ENCODE measurements at regions not wholly inside any gene's neighbourhood (a gene's known extent, or its start where the extent isn't known, plus 50 kb on each side); places are given as distances from the start of the nearest gene placed in this dataset.
"Not testable (repeated sequence)": the region's sequence is repeated elsewhere in the genome, so short reads cannot be mapped to it uniquely, and the experiment has no call there.

GRCh38 chr5:163022582-163023128 lies 414.7 kb upstream of the CCNG1 start:
- no peak for DNase-seq

- no peak for DNase-seq
Measured at GRCh38 chr5:163023846-163024245, 413.5 kb upstream of the CCNG1 start.

GRCh38 chr5:163024936-163025335 lies 412.5 kb upstream of the CCNG1 start:
- no peak for DNase-seq

- DNase-seq: no peak
Measured at GRCh38 chr5:163033656-163034055, 403.7 kb upstream of the CCNG1 start.

GRCh38 chr5:163041254-163041653 lies 396.1 kb upstream of the CCNG1 start:
- DNase-seq: no peak

- no peak for DNase-seq
Measured at GRCh38 chr5:163079618-163080017, 357.8 kb upstream of the CCNG1 start.

GRCh38 chr5:163089230-163089629 lies 348.2 kb upstream of the CCNG1 start:
- DNase-seq: no peak

- no peak for DNase-seq
Measured at GRCh38 chr5:163089926-163090325, 347.5 kb upstream of the CCNG1 start.

GRCh38 chr5:163094492-163095180 lies 342.8 kb upstream of the CCNG1 start:
- DNase-seq: no peak

- no peak for DNase-seq
Measured at GRCh38 chr5:163104464-163104863, 332.9 kb upstream of the CCNG1 start.

- DNase-seq: no peak
Measured at GRCh38 chr5:163105456-163105855, 331.9 kb upstream of the CCNG1 start.

- DNase-seq: no peak
Measured at GRCh38 chr5:163106098-163106497, 331.3 kb upstream of the CCNG1 start.

- no peak for DNase-seq
Measured at GRCh38 chr5:163108351-163108750, 329.0 kb upstream of the CCNG1 start.

GRCh38 chr5:163115011-163115410 lies 322.4 kb upstream of the CCNG1 start:
- no peak for DNase-seq

GRCh38 chr5:163116618-163117017 lies 320.8 kb upstream of the CCNG1 start:
- not testable (repeated sequence) for DNase-seq

- no peak for DNase-seq
Measured at GRCh38 chr5:163134061-163134460, 303.3 kb upstream of the CCNG1 start.

GRCh38 chr5:163135849-163136248 lies 301.5 kb upstream of the CCNG1 start:
- no peak for DNase-seq

GRCh38 chr5:163161512-163161911 lies 275.9 kb upstream of the CCNG1 start:
- DNase-seq: no peak

GRCh38 chr5:163162645-163163044 lies 274.8 kb upstream of the CCNG1 start:
- no peak for DNase-seq

GRCh38 chr5:163163858-163164257 lies 273.5 kb upstream of the CCNG1 start:
- no peak for DNase-seq

GRCh38 chr5:163165277-163165676 lies 272.1 kb upstream of the CCNG1 start:
- DNase-seq: no peak

- not testable (repeated sequence) for DNase-seq
Measured at GRCh38 chr5:163170161-163170560, 267.2 kb upstream of the CCNG1 start.

- DNase-seq: no peak
Measured at GRCh38 chr5:163172540-163173338, 264.7 kb upstream of the CCNG1 start.

- DNase-seq: no peak
Measured at GRCh38 chr5:163177971-163178370, 259.4 kb upstream of the CCNG1 start.
